ENCODE measurements at regions not wholly inside any gene's neighbourhood (a gene's known extent, or its start where the extent isn't known, plus 50 kb on each side); places are given as distances from the start of the nearest gene placed in this dataset.

DNA sequence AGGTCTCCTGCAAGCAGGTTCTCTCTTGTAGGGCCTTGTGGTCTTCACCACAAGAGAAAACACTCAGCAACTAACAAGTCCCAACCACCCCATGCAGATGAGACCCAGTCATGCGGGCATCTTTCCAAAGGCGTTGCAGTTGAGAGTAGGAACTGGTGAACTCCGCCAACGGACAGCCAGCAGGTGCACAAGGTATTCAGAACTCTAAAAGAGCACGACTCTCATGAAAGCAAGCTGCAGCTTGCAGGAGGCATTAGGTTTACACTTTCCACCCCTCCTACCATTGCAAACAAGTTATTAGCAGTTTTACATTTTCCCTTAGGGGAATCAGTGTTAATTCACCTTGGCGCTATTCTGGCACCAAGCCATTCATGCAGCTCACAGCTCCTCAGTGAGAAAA is 173.4 kb upstream of the KIT start:
- TF ChIP-seq, protein P1, sequence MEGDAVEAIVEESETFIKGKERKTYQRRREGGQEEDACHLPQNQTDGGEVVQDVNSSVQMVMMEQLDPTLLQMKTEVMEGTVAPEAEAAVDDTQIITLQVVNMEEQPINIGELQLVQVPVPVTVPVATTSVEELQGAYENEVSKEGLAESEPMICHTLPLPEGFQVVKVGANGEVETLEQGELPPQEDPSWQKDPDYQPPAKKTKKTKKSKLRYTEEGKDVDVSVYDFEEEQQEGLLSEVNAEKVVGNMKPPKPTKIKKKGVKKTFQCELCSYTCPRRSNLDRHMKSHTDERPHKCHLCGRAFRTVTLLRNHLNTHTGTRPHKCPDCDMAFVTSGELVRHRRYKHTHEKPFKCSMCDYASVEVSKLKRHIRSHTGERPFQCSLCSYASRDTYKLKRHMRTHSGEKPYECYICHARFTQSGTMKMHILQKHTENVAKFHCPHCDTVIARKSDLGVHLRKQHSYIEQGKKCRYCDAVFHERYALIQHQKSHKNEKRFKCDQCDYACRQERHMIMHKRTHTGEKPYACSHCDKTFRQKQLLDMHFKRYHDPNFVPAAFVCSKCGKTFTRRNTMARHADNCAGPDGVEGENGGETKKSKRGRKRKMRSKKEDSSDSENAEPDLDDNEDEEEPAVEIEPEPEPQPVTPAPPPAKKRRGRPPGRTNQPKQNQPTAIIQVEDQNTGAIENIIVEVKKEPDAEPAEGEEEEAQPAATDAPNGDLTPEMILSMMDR (IDR thresholded peaks at IDR 0.05): no peak
- no peak for TF ChIP-seq POLR2AphosphoS5 (IDR thresholded peaks at IDR 0.05; ENCODE audit: insufficient read depth in 1 of 2, low read depth in 1 of 2)
